ENCODE measurements at regions not wholly inside any gene's neighbourhood (a gene's known extent, or its start where the extent isn't known, plus 50 kb on each side); places are given as distances from the start of the nearest gene placed in this dataset.

DNA sequence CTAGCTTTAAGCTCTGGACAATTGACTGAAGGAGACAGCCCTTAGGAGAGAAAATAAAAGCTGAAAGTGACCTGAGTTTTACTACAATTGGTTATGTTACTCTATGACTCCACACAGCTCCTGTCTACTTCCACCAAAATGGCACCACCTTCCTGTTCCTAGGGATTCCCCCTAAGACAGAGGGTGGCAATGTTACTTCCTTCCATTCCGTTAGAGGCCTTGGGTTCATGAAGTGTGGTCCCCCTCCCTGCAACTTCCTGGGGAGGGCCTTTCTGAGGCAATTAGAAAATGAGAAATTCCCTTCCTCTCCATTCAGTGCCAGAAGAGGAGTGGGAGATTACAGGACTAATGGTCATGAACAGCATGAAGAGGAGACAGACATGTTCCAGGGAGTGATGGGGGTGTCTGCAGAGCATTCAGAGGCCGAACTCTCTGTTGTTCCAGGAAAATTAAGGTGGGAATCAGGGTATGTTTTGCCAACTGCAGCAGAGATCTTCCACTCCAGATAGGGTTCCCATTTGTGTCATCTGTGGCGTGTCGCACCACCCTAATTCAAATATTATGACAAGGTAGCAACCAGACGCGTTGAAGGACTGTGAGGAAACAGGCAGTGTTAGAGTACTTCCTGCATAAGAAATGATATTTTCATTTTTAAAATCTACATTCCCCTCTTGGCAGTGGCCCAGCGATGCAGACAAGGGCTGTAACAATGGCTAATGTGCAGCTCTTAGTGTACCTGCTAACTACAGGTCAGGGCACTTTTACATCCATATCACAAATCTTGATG is 53.1 kb upstream of the TRIM67 start:
- Histone ChIP-seq H2AFZ (ENCODE audit: low read depth, low read length) (peak overlapping the region; percentile 19; the same call in 1 of the 2 replicates), H3K27me3 (ENCODE audit: control insufficient read depth in 2 of 2, insufficient read depth in 2 of 2, low read length in 2 of 2) (peaks cover 3 to 15% of the 10 kb centered on the region in 2 experiments; a peak in 2 of 5 replicates), H3K9me3 (replicated peaks; ENCODE audit: control insufficient read depth, insufficient read depth, low read depth, low read length) (no peaks in the 10 kb centered on the region), H3K4me2 (ENCODE audit: insufficient read depth, low read length) (no peak overlapping the region), H3K27ac (ENCODE audit: extremely low read depth, low read depth, low read length) (no peak overlapping the region), H4K20me1 (replicated peaks; ENCODE audit: control insufficient read depth, insufficient read depth, low read length) (no peaks in the 10 kb centered on the region), H3K9me1 (ENCODE audit: control insufficient read depth, insufficient read depth, low read length) (no peaks in the 10 kb centered on the region), H3K4me1 (replicated peaks in 1 of 2; ENCODE audit: control insufficient read depth in 2 of 2, insufficient read depth in 2 of 2, low read length in 2 of 2) (peaks cover 0 to 5% of the 10 kb centered on the region in 2 experiments; a peak in 2 of 5 replicates), H3K36me3 (ENCODE audit: control insufficient read depth, insufficient read depth, low read length) (no peaks in the 10 kb centered on the region), H3K79me2 (ENCODE audit: control insufficient read depth, insufficient read depth, low read length) (no peaks in the 10 kb centered on the region), H3K9ac (ENCODE audit: insufficient read depth in 1 of 2, low read depth in 2 of 2, low read length in 2 of 2) (no peak overlapping the region), H3K4me3 (no peak overlapping the region)
- BruUV-seq (replicated peaks): no TSS peak
- ChIA-PET POLR2A (interaction anchor here (1.0 kb wide), 1 partner anchor 12 kb away, joined by 4 read pairs; no protein-coding TSS in a partner anchor), CTCF (ENCODE audit: low intra/inter-chr PET ratio) (no interaction called here)
- in situ Hi-C loops (cut with MboI) (no loop called here), intact Hi-C loops (cut with micrococcal nuclease) (loop anchor here (5.0 kb wide), 1 partner anchor 94 kb away; no protein-coding TSS in a partner anchor)
- DNase-seq (ENCODE audit: extremely low read depth in 1 of 4, low spot score in 3 of 4) (no peak), FAIRE-seq (no peak), ATAC-seq (no peak; the same call in 2 of the 3 replicates)
- WGBS (ENCODE audit: insufficient coverage, low coverage, missing lambda C conversion rate): 34% methylated on average over 7 of the region's 7 CpGs
- TF ChIP-seq BACH1 (tag; IDR thresholded peaks at IDR 0.05) (peak; percentile 28; the same call in 1 of the 2 replicates), KAT2B (IDR thresholded peaks at IDR 0.05; ENCODE audit: low read depth, low read length) (no peak)
- TF ChIP-seq, protein P1, sequence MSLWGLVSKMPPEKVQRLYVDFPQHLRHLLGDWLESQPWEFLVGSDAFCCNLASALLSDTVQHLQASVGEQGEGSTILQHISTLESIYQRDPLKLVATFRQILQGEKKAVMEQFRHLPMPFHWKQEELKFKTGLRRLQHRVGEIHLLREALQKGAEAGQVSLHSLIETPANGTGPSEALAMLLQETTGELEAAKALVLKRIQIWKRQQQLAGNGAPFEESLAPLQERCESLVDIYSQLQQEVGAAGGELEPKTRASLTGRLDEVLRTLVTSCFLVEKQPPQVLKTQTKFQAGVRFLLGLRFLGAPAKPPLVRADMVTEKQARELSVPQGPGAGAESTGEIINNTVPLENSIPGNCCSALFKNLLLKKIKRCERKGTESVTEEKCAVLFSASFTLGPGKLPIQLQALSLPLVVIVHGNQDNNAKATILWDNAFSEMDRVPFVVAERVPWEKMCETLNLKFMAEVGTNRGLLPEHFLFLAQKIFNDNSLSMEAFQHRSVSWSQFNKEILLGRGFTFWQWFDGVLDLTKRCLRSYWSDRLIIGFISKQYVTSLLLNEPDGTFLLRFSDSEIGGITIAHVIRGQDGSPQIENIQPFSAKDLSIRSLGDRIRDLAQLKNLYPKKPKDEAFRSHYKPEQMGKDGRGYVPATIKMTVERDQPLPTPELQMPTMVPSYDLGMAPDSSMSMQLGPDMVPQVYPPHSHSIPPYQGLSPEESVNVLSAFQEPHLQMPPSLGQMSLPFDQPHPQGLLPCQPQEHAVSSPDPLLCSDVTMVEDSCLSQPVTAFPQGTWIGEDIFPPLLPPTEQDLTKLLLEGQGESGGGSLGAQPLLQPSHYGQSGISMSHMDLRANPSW (CRISPR knock-in tag; IDR thresholded peaks at IDR 0.05): no peak

All from K562 (cell line).